ENCODE measurements at regions not wholly inside any gene's neighbourhood (a gene's known extent, or its start where the extent isn't known, plus 50 kb on each side); places are given as distances from the start of the nearest gene placed in this dataset.

DNA sequence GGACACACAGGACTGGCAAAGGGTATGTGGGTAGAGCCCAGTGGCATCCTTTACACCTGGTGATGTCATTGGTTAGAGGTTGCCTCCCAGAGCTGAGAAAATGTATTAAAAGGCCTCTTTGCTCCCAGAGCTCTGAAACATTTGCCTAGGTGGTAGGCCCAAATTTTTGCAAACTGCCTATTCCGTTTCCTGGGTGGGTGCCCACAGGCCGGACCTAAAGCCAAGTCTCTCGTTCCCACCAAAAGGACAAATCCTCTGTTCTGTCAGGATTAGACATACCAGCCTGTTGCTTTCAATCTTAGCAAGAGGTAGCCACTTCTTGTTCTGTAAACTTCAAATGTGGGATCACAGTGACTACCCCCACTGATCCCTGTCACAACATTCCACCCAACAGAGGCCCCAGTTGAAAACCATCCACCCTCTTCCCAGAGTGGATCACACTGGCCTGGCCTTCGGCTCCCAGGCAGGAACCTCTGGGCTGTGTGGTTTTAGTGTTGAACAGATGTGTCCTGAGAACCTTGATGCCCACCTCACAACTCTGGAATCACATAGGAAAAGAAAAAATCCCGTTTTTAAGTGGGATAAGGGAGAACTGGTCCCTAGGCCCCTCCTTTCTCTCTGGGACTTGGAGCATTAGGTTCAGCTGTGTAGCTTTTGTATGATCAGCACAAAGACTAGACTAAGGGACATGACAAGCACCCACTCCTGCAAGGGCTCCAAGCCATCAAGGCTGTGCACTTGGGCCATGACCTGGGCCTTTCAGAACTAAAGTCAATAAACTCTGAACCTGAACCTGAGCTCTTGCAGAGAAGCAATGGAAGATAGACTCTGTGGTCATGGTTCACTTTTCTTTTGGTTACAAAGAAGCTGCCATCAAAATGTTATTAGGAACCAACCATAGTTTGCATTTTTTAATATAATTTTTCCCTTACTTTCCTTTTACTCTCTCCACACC is 211.3 kb downstream of the CYP26B1 start:
- no peak for DNase-seq (ENCODE audit: low read depth)

DNA sequence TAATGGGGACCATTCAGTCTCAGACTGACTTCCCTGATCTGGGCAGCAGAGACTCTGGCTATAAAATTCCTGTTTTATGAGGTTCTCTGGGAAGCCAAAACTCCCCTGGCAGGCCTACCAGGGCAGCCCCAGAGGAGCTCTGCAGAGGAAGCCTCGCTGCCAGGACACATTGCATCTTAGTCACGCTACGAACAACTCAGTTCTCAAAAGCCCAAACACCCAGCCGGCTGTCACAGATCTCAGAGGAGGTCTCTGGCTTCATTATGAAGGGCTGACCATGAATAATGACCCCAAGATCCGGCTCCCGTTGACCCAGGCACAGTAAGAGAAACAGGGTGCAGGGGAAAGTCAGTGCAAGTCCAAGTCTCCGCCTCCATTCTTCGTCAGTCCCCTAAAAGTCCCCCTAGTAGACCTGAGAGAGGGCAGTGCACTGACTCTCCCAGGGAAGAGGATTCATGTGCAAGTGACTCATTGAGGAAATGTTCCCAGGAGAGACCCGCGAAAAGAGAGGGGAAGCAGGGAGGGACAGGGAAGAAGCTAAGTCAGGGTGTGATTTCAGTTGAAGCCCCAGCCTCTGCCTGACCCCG is 212.3 kb downstream of the CYP26B1 start:
- DNase-seq (ENCODE audit: low read depth): no peak

DNA sequence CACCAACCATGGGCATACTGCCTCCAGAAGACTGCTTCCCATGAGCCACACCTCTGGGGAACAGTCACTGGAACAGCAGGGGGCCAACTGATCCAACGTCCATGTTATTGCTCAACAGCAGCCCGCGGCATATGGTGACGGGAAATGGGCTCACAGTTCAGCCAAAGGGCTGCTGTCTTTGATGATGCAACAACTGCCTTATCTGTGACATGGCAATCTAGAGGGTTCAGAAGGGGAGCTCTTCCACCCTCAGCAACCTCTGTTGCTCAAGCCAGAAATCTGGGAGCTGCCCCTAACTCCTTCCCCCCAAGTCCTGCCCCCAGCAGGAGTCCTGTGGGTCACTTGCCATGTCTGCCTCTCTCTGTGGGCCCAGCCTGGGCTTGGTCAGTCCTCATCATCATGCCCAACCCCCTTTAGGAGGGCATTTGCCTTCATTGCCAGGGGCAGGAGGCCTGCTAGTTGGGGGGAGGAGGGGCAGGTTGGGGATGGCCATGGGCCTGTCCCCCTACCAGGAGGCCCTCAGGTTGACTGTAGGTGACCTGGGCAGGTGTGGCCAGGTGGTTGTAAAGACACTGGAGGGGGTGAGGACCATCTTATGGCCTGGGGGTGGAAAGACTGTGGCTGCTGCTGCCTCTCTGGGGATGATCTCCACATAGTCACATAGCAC is 212.9 kb downstream of the CYP26B1 start:
- no peak for DNase-seq (ENCODE audit: low read depth)

DNA sequence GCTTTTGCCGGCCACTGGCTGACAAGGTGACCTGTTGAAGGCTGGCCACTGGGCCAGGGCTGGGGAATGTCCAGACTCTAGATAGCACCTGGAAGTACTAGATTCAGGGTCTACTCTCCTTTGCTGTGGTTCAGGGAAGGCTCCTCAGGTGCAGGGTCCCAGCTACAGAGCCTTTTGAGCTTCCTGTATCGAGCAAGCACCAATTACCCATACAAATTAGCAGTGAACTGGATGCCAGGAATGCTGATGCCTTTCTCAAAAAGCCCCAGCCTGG is 213.4 kb downstream of the CYP26B1 start:
- DNase-seq (ENCODE audit: low read depth): no peak

DNA sequence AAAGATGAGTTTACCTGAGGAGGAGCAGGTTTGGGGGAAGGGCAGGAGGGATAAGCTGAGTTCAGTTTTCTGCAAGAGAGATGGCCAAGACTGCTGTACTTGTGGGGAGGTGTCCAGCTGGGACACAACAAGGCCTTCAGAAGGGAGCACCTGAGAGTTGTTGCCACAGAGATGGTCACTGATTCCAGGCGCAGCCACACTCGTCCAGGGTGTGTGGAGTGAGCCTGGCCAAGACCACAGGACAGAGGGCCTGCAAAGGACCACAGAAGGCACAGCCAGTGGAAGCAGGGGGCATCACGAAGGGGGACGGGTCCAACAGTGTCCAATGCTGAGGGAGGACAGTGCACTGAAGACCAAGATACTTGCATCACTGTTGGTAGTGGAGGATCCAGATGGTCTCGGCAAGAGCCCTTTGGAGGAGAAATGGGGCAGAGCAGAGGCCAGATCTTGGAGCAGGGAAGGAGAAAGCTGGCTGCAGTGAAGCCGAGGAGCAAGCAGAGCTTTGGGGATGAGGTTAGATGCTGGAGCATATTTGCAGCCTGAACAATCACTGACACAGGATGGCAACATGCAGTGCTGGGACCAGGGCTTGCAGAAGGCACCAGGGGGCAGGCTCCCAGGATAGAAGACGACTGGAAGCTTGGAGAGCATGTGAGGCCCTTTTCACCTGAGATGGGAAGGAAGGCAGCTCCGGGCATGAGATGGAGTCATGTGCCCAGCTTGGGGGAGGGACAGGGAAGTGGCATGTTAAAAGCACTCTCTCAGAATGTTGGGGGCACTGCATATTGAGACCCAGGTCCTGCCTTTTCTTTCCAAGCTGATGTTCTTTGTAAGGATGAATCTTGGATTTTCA is 214.0 kb downstream of the CYP26B1 start:
- DNase-seq (ENCODE audit: low read depth): no peak

DNA sequence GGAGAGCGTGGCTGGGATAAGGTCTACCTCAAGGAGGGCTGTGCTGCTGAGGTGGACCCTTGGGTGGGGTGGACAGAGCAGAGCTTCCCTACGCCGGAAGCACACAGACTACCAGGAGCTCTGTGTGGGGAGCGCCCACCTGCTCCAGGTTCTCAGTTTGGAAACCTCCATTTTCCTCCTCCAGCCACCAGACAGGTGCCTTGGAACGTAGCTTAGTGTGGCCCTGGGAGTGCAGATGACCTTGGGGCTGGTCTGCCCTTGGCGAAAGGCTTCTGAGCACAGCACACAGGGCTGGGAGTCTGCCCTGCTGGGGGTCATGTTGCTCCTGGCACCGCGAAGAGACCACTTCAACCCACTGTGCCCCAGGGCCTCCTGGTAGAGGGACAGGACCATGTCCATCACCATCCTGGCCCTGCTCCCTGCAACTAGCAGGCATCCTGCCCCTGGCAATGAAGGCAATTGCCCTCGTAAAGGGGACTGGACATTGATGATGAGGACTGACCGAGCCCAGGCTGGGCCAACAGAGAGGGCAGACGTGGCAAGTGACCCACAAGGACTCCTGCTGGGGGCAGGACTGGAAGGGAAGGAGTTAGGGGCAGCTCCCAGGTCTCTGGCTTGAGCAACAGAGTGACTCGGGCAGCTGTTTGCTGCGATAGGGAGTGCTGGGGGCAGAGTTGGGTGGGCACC is 214.7 kb downstream of the CYP26B1 start:
- no peak for DNase-seq (ENCODE audit: low read depth)

DNA sequence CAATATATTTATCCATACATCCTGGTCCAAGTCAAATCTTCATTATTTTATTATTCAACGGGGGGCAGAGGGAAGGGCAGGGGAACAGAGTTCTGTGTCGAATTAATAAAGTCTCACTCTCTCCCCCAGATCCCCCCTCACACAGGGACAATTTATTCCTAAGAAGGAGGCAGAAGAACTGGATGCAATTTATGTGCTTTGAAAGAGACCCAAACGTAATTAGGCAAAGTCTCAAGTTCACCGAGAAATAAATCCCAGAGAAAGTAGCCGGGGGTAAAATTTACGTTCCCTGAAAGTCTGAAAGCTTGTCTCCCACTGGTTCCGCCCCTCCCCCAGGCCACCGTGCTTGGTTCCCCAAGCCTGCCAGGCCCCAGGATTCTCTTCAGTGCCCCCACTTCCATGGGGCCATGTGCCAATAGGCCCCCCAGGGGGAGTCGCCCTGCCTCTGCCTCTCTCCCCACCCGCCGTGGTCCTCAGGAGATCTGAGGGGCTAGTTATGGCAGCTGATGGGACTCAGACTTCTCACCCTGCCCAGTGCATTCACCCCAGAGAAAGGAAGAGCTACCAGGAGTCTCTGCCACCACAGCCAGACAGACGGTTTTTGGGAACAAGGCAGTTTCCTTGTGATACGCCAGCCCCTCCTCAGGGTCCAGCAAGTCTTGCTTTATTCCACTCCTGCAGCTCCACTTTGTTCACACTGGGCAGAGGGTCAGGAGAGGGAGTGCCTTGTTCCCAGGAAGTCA is 215.5 kb downstream of the CYP26B1 start:
- DNase-seq (ENCODE audit: low read depth): no peak

DNA sequence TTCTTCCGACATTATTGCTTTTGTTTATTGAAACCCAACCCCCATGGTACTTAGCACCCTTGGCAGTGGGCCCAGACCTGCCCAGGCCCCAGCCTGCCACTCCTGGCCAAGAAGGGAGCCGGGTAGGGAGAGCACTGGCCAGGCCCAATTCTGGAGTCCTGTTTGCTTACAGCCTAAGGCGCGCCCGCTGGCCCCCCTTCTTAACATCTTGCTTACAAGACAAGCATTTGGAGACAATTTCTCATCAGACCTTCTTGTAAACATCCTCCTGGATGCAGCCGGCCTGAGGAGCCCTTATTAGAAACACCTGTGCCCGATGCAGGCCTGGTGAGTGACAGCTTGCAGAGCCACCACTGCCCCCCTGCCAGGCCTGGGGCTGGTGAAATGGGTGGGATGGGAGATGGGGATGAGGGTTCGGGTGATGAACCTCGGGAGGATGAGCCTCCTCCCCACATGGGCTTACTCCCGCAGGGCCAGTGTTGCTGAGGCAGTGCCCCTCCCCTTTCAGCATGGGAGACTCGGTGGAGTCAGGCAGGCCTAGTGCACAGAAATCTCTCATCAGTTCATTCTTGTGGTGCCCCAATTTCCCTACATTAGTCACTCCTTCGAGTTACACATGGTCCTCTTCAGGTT is 217.5 kb downstream of the CYP26B1 start:
- no peak for DNase-seq (ENCODE audit: low read depth)

DNA sequence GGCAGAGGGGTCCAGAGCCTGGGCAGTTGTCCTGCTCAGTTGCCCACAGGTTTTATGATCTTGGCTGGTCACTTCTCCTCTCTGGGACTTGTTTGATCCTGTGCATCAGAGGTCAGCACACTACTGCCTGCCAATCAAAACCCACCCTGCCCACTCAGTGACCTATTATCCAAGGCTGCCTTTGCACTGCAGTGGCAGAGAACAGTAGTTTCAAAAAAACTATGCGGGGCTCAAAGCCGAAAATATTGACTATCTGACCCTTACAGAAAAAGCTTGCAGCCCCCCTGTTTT is 218.2 kb downstream of the CYP26B1 start:
- no peak for DNase-seq (ENCODE audit: low read depth)

DNA sequence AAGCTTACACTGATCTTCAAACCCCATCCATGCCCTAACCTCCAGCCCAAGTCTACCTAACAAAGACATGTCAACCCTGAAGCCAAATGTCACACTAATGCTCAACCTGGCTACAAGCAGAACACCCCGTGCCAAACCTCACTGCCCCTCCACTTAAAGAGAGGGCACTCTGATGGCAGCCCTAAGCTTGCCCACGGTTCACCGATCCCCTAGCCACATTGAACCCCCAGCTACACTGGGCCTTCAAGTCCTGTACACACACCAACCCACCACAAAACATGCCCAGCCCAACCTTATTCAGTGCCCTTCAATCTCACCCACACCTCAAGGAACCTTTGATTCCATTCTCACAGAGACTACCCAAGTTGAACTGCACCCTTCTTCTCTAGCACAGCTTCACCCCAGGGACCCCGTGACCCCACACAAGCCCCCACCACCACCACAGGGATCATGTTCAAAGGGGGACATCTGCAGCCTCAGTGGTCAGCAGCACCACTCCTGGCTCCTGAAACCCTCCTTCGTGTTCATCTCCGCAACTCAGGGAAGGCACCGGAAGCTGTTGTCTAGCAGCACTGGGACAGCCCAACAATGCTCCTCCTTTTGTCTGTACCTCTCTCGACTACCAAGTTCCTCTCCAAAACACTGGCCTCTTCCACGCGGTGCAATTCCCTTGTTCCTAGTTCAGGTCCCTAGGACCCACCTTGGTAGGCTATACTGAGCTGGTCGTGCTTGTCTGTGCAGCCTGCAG is 218.8 kb downstream of the CYP26B1 start:
- no peak for DNase-seq (ENCODE audit: low read depth)

DNA sequence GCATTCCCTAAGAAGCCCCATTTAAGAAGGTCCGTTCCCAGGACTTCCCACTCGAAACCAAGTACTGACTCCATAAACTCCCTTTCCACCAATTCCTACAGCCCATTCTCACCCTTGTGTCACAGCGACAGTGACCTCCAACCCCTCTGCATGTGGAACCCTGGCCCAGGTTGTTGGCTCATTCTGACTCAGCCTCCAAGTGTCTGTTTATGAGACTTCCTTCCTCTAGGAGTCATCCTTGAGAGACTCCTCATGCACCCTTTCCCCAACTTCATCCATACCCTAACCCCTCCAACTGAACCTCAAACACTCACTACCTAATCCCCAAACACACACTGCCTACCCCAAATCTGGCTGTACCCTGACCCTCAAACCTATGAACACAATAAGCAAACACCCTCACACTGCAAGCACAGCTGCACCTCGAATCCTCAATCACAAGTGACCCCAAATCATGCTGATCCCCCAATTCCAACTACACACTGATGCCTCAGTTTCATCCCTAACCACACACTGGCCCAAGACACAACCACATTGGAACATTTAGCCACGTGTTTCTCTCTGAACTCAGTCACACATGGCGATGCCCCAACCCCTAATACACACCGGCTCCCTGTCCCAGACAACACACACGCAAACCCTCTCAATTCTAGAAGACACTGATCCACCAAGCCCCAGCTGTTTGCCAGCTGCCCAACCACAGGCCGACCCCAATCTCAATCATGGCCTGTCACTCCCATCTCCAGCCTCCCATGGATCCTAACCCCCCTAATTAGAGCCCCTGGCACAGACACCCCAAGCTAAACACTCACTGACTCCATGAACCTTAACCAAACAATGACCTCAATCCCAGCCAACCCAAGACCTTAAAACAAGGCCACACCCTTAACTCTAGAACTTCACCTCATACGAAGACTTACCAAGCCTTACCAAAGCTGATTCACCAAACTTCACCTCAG is 219.6 kb downstream of the CYP26B1 start:
- no peak for DNase-seq (ENCODE audit: low read depth)

DNA sequence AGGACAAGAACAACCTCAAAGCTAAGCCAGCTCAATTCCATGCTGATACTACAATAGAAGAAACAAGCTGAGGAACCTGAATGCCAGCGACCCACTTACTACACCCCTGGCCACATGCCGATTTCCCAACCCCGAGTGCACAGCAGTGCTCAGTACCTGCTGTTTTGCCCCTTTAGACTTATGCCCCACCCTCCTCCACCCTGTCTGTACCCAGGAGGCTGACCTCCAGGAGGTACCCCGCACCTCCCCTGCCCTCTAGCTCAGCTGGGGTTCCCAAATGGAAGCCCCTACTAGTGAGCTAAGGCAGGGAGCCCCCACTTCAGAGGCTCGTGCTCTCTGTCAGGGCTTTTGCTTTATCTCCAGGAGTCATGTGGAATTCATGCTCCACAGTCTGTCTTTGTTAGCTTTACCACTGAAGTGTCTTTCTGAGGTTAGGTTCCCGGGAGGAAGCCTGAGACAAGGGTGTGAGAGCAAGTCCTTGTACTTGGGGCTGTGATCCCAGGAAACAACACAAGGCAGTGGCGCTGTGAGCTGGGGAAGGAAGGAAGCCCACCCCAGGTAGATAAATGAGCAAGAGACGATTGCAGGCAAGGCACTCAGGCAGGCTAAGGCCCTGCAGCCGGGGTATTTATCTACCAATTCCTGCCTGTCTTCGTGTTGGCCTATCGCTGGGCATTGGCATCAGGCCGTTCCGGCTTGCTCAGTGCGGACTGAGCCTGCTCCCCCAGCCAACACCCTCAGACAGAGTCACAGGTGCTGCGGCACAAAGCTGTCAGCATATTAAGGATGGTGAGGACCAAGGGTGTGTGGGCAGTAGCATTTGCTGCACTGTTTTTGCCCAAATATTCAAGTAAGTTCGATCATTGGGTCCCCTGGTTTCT is 220.5 kb downstream of the CYP26B1 start:
- no peak for DNase-seq (ENCODE audit: low read depth)

DNA sequence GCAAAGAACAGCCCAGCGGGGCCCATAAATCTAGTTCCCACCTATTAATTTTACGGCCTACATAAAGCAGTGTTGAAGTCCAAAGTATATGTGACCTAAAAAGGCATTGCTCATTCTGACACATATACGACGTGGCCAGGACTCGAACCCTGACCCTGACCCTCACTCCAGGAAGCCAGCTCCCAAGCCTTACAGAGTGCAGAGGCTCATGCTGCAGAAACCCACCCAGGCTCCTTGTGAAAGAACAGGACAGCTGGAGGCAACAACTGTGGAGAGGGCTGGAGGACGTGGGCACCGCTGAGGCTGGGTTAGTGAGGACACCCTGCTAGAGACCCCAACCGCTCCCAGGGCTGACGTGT is 221.6 kb downstream of the CYP26B1 start:
- no peak for DNase-seq (ENCODE audit: low read depth)

DNA sequence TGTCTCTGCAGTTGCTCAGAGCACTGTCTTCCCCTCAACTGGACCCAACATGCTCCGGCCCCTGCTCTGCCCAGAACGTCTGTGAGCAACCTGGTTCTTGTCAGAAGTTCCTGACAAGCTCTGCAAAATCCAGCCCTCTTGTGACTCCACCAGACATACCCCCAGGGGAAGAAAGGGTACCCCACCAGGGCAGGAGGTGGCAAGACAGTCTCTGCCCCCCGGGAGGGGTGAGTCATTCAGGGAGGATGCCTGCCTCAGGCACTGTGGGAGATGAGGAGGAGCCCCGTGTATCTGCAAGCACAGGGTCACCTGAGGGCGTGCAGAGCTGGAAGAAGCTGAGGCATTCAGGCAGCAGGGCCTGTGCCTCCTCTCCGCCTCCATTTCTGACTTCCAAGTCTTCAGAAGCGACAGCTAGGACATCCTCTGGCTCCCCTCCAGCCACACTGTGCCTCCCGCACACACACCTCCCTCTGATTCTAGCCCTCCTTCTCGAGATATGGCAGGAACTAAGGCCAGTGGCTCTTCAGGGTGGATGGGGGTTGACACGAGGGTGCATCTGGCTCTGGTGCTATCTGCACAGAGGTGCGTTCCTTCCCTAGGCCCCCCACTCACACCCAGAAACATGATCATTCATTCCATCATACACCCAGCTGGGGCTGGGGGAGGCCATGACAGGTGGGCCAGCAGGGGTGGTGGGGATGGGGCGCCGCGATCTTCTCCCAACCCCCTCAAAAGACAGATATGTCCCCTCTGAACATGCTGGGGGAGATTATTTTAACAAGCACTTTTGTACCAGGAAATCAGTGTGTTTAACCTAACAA is 222.2 kb downstream of the CYP26B1 start:
- DNase-seq (ENCODE audit: low read depth): no peak

DNA sequence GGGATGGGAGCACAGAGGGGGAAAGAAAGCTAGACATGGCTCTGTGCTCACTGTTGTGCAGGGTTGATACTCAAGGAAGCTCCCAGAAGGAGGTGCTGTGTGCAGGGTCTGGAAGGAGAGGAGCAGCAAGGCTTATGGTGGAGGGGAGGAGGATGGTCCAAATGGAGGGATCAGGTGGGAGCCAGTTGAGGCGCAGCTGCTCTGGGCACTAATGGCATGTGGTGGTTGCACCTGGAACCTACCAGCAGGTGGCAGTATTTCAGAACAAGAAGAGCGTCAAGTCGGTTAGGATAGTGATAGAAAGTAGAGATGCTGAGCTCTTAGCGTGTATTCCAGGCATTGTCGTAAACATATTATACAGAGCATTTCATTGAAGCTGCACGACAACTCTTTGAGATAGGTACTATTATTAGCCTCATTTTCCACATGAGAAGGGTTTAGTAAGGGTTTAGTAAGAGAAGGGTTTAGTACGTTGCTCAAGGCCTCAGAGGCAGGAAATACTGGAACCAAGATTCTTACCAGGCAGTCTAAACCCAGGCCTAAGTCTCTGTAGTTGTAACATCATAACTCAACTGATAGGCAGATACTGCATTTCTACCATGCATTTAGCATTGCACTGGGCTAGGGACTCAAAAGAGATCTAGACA is 223.7 kb downstream of the CYP26B1 start:
- DNase-seq (ENCODE audit: low read depth): peak; percentile 24

DNA sequence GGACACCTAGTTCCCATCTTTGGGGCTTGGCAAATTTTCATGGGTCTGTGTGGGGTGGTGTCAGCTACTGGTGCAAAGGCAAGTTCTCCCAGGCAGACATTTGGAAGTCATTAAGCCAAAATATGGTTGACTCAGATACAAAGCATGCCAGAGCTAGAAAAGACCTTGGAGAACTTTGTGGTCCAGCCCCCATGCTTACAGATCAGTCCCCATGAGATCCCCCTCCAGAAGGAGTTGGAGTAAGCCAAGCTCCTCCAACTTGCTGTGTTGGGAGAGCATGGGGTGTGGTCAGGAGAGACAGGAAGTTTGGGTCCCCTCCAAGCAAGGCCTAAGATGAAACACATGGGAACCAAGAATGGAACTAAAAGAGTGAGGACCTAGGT is 224.5 kb downstream of the CYP26B1 start:
- DNase-seq (ENCODE audit: low read depth): no peak
